Mammary epithelial cell (primary cell): ENCODE measurements at regions not wholly inside any gene's neighbourhood (a gene's known extent, or its start where the extent isn't known, plus 50 kb on each side); places are given as distances from the start of the nearest gene placed in this dataset.

Experiments used
- CTCF ChIP-seq, 2 donors: IDR thresholded peaks in 1 of 2; conservative IDR thresholded peaks in 1 of 2; 2 replicates each; pipeline ENCODE4 v1.5.1; 2011 to 2012; ENCODE audit warnings: inconsistent platforms in 2 of 2, low read length in 2 of 2, mild to moderate bottlenecking in 2 of 2, control low read depth in 1 of 2, low read depth in 1 of 2; ENCODE audit not compliant: insufficient read depth in 1 of 2; ENCODE audit errors: extremely low read depth in 1 of 2
- EZH2 ChIP-seq: IDR thresholded peaks from 2 replicates; pipeline ENCODE4 v1.6.1; 2012; ENCODE audit warnings: low read length, inconsistent platforms, borderline replicate concordance

- TF ChIP-seq CTCF (conservative IDR thresholded peaks at IDR 0.05 in 1 of 2, IDR thresholded peaks at IDR 0.05 in 1 of 2; ENCODE audit: extremely low read depth in 1 of 2, insufficient read depth in 1 of 2, low read depth in 1 of 2, low read length in 2 of 2) = no peak
- TF ChIP-seq EZH2 = no peak
Observed at GRCh38 chr3:169028716-169029115, 634.8 kb downstream of the MECOM start.
